HCT116 (cell line): ENCODE measurements at regions not wholly inside any gene's neighbourhood (a gene's known extent, or its start where the extent isn't known, plus 50 kb on each side); places are given as distances from the start of the nearest gene placed in this dataset.

ENCODE experiments used
- CTCF ChIP-seq, 3 experiments: fragments of 200-600 bp in 1 of 3; sonication (generic) in 1 of 3; IDR thresholded peaks in 2 of 3; conservative IDR thresholded peaks in 1 of 3; 2 replicates each; pipeline ENCODE4 v1.5.1; 2012 to 2017; ENCODE audit warnings: low read depth in 2 of 3, low read length in 2 of 3, antibody characterized with exemption in 1 of 3, borderline replicate concordance in 1 of 3, control low read depth in 1 of 3, mild to moderate bottlenecking in 1 of 3, mixed read lengths in 1 of 3, mixed run types in 1 of 3, moderate library complexity in 1 of 3; ENCODE audit not compliant: insufficient read depth in 1 of 3
- EGR1 ChIP-seq: IDR thresholded peaks from 2 replicates; pipeline ENCODE4 v1.6.1; 2012; ENCODE audit warnings: low read depth
- EZH2 ChIP-seq: fragments of 200-600 bp; sonication (generic); IDR thresholded peaks from 2 replicates; pipeline ENCODE4 v1.6.1; 2017; ENCODE audit warnings: antibody characterized with exemption, mixed run types
- JUND ChIP-seq: IDR thresholded peaks from 2 replicates; pipeline ENCODE4 v1.6.1; 2012
- POLR2A ChIP-seq: IDR thresholded peaks from 2 replicates; pipeline ENCODE4 v1.7.0; 2011; ENCODE audit warnings: borderline replicate concordance; ENCODE audit not compliant: insufficient read depth, insufficient read length; ENCODE audit errors: extremely low read depth
- POLR2AphosphoS5 ChIP-seq: IDR thresholded peaks from 2 replicates; pipeline ENCODE4 v1.6.1; 2011; ENCODE audit warnings: mild to moderate bottlenecking, low read depth, low read length, moderate library complexity
- RAD21 ChIP-seq: IDR thresholded peaks from 2 replicates; pipeline ENCODE4 v1.6.1; 2012; ENCODE audit warnings: low read depth, mild to moderate bottlenecking
- TCF7L2 ChIP-seq: IDR thresholded peaks from 2 replicates; pipeline ENCODE4 v1.7.0; 2011; ENCODE audit warnings: borderline replicate concordance, inconsistent platforms; ENCODE audit not compliant: insufficient read depth, insufficient read length; ENCODE audit errors: extremely low read depth
- YY1 ChIP-seq: IDR thresholded peaks from 2 replicates; pipeline ENCODE4 v1.6.1; 2011; ENCODE audit warnings: low read length, low read depth, moderate library complexity, mild to moderate bottlenecking; ENCODE audit not compliant: insufficient replicate concordance; ENCODE audit errors: extremely low read depth

GRCh38 chr9:91119142-91119541 is 242.6 kb downstream of the AUH start:
- TF ChIP-seq YY1 (no peak), CTCF (IDR thresholded peaks at IDR 0.05 in 2 of 3, conservative IDR thresholded peaks at IDR 0.05 in 1 of 3; ENCODE audit: borderline replicate concordance in 1 of 3, insufficient read depth in 1 of 3, low read depth in 2 of 3, low read length in 2 of 3) (no peak), EZH2 (no peak), JUND (no peak), RAD21 (no peak), POLR2AphosphoS5 (no peak), POLR2A (no peak), TCF7L2 (no peak), EGR1 (no peak)
